IPS-NIHi7 (cell line): ENCODE measurements at regions not wholly inside any gene's neighbourhood (a gene's known extent, or its start where the extent isn't known, plus 50 kb on each side); places are given as distances from the start of the nearest gene placed in this dataset.
"Not testable (repeated sequence)": the region's sequence is repeated elsewhere in the genome, so short reads cannot be mapped to it uniquely, and the experiment has no call there.

Source experiments
- DNase-seq: peaks from one replicate; pipeline ENCODE4 v3.0.0; 2012; ENCODE audit warnings: mixed read lengths; ENCODE audit errors: extremely low spot score

- no peak for DNase-seq
Observed at GRCh38 chr11:82216927-82217570, 516.6 kb downstream of the FAM181B start.

GRCh38 chr11:82210011-82210410 is 523.7 kb downstream of the FAM181B start:
- no peak for DNase-seq

GRCh38 chr11:82195283-82195682 is 538.4 kb downstream of the FAM181B start:
- no peak for DNase-seq

- DNase-seq, result no peak
Observed at GRCh38 chr11:82194521-82194920, 539.1 kb downstream of the FAM181B start.

- DNase-seq, result no peak
Observed at GRCh38 chr11:82191695-82192094, 542.0 kb downstream of the FAM181B start.

GRCh38 chr11:82185925-82186324 is 547.7 kb downstream of the FAM181B start:
- DNase-seq, result no peak

GRCh38 chr11:82184966-82185365 is 548.7 kb downstream of the FAM181B start:
- DNase-seq, result no peak

GRCh38 chr11:82183346-82183745 is 550.3 kb downstream of the FAM181B start:
- DNase-seq, result no peak

GRCh38 chr11:82182697-82183096 is 551.0 kb downstream of the FAM181B start:
- not testable (repeated sequence) for DNase-seq

GRCh38 chr11:82181796-82182195 is 551.9 kb downstream of the FAM181B start:
- not testable (repeated sequence) for DNase-seq

GRCh38 chr11:82176945-82177344 is 556.7 kb downstream of the FAM181B start:
- DNase-seq, result no peak

GRCh38 chr11:82176365-82176764 is 557.3 kb downstream of the FAM181B start:
- DNase-seq, result no peak

- peak; percentile 18 for DNase-seq
Observed at GRCh38 chr11:82174610-82175009, 559.1 kb downstream of the FAM181B start.

GRCh38 chr11:82146789-82147188 is 586.9 kb downstream of the FAM181B start:
- no peak for DNase-seq

GRCh38 chr11:82118946-82119345 is 614.7 kb downstream of the FAM181B start:
- no peak for DNase-seq

GRCh38 chr11:82117362-82117761 is 616.3 kb downstream of the FAM181B start:
- peak; percentile 8 for DNase-seq

- no peak for DNase-seq
Observed at GRCh38 chr11:82105331-82105998, 628.2 kb downstream of the FAM181B start.

- DNase-seq, result no peak
Observed at GRCh38 chr11:82092904-82093303, 640.8 kb downstream of the FAM181B start.

GRCh38 chr11:82089426-82089825 is 644.2 kb downstream of the FAM181B start:
- no peak for DNase-seq

GRCh38 chr11:82085493-82085892 is 648.2 kb downstream of the FAM181B start:
- no peak for DNase-seq

- no peak for DNase-seq
Observed at GRCh38 chr11:82082976-82083375, 650.7 kb downstream of the FAM181B start.

- DNase-seq, result no peak
Observed at GRCh38 chr11:82080160-82080559, 653.5 kb downstream of the FAM181B start.

- no peak for DNase-seq
Observed at GRCh38 chr11:82076126-82076525, 657.5 kb downstream of the FAM181B start.

GRCh38 chr11:82059505-82059904 is 674.2 kb downstream of the FAM181B start:
- no peak for DNase-seq
